ENCODE measurements at regions not wholly inside any gene's neighbourhood (a gene's known extent, or its start where the extent isn't known, plus 50 kb on each side); places are given as distances from the start of the nearest gene placed in this dataset.

DNA sequence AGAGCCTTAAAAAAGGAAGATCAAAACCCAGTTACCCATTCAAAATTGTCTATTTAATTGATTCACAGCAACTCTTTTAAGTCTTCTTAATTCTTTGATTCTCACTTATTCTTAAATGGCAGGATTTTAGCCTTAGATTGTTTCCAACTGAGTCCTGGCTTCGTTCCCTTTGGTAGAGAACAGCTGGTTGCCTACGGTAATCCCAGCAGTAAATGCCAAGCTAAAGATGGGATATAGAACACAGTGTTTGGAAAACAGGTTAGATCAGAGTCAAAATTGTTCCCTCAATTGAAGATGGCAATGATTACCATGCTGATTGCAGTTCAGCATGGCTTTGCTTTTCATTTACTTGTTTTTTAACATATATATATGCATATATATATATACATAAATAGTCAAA is 300.9 kb downstream of the PYDC2 start:
- Mint-ChIP-seq H3K36me3 (no peaks in the 10 kb centered on the region), H3K9me3 (peaks cover 0 to 22% (median 0%) of the 10 kb centered on the region in 5 donors), H3K27ac (no peak overlapping the region), H3K4me1 (no peaks in the 10 kb centered on the region), H3K4me3 (no peak overlapping the region), H3K27me3 (no peaks in the 10 kb centered on the region)
- Histone ChIP-seq H3K9me3 (ENCODE audit: low read length) (no peaks in the 10 kb centered on the region), H3K27me3 (ENCODE audit: insufficient read depth, low read length, poor library complexity, severe bottlenecking) (no peaks in the 10 kb centered on the region), H3K27ac (ENCODE audit: low read depth, low read length) (no peak overlapping the region), H3K4me1 (ENCODE audit: insufficient read depth, low read length) (no peaks in the 10 kb centered on the region), H3K36me3 (ENCODE audit: insufficient read depth, low read length) (no peaks in the 10 kb centered on the region), H3K4me3 (ENCODE audit: low read length) (no peak overlapping the region)
- CTCF ChIA-PET, result no interaction called here
- DNase-seq, result no peak
- POLR2A ChIA-PET, result no interaction called here

- Histone ChIP-seq H3K4me1 (ENCODE audit: insufficient read depth, low read length) (no peaks in the 10 kb centered on the region), H3K27ac (ENCODE audit: low read depth, low read length) (no peak overlapping the region), H3K4me3 (ENCODE audit: low read length) (no peak overlapping the region), H3K36me3 (ENCODE audit: insufficient read depth, low read length) (no peaks in the 10 kb centered on the region), H3K9me3 (ENCODE audit: low read length) (no peaks in the 10 kb centered on the region), H3K27me3 (ENCODE audit: insufficient read depth, low read length, poor library complexity, severe bottlenecking) (no peaks in the 10 kb centered on the region)
- no peaks in the 10 kb centered on the region for H3K36me3 Mint-ChIP-seq
- ChIA-PET POLR2A (no interaction called here), CTCF (no interaction called here)
- DNase-seq, result no peak
- no peak overlapping the region for H3K4me3 Mint-ChIP-seq
- no peaks in the 10 kb centered on the region for H3K4me1 Mint-ChIP-seq
- peaks cover 0 to 27% (median 2%) of the 10 kb centered on the region in 5 donors for H3K9me3 Mint-ChIP-seq
- no peak overlapping the region for H3K27ac Mint-ChIP-seq
- no peaks in the 10 kb centered on the region for H3K27me3 Mint-ChIP-seq
Measured at GRCh38 chr3:191762323-191762960, 301.5 kb downstream of the PYDC2 start.

- Mint-ChIP-seq H3K27me3 (no peaks in the 10 kb centered on the region), H3K36me3 (no peaks in the 10 kb centered on the region), H3K27ac (no peak overlapping the region), H3K4me3 (no peak overlapping the region), H3K9me3 (peaks cover 2 to 33% (median 8%) of the 10 kb centered on the region in 5 donors), H3K4me1 (no peaks in the 10 kb centered on the region)
- H3K27ac ChIP-seq (ENCODE audit: low read depth, low read length), result no peak overlapping the region
- H3K4me3 ChIP-seq (ENCODE audit: low read length), result no peak overlapping the region
- no peaks in the 10 kb centered on the region for H3K36me3 ChIP-seq (ENCODE audit: insufficient read depth, low read length)
- ChIA-PET CTCF (no interaction called here), POLR2A (no interaction called here)
- H3K9me3 ChIP-seq (ENCODE audit: low read length), result no peaks in the 10 kb centered on the region
- no peak for DNase-seq
- H3K4me1 ChIP-seq (ENCODE audit: insufficient read depth, low read length), result no peaks in the 10 kb centered on the region
- no peaks in the 10 kb centered on the region for H3K27me3 ChIP-seq (ENCODE audit: insufficient read depth, low read length, poor library complexity, severe bottlenecking)
Measured at GRCh38 chr3:191768421-191768820, 307.5 kb downstream of the PYDC2 start.

- Histone ChIP-seq H3K27ac (ENCODE audit: low read depth, low read length) (no peak overlapping the region), H3K4me3 (ENCODE audit: low read length) (no peak overlapping the region), H3K27me3 (ENCODE audit: insufficient read depth, low read length, poor library complexity, severe bottlenecking) (no peaks in the 10 kb centered on the region), H3K4me1 (ENCODE audit: insufficient read depth, low read length) (no peaks in the 10 kb centered on the region), H3K9me3 (ENCODE audit: low read length) (no peaks in the 10 kb centered on the region), H3K36me3 (ENCODE audit: insufficient read depth, low read length) (no peaks in the 10 kb centered on the region)
- ChIA-PET POLR2A (no interaction called here), CTCF (no interaction called here)
- Mint-ChIP-seq H3K4me3 (no peak overlapping the region), H3K4me1 (no peaks in the 10 kb centered on the region), H3K9me3 (peaks cover 2 to 40% (median 12%) of the 10 kb centered on the region in 5 donors), H3K36me3 (no peaks in the 10 kb centered on the region), H3K27me3 (no peaks in the 10 kb centered on the region), H3K27ac (no peak overlapping the region)
- DNase-seq, result no peak
Measured at GRCh38 chr3:191770541-191770940, 309.6 kb downstream of the PYDC2 start.

DNA sequence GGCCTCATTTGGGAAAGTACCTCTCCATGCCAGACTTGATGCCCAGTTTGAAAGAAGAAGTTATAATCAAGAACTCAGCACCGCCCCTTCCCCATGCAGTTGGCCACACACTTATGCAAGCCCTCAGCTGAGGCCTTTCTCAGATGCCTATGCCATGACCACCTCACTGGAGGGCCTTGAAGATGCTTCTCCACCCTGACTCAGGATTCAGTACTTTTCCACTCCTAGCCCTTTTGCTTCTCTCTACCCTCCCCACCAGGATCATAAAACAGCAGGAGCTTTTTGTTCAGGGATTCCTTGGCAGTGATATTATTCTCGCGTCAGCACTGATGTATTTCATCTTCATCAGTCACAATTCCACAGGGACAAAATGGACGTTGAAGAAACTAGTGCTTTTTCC is 313.5 kb downstream of the PYDC2 start:
- H3K4me1 Mint-ChIP-seq, result no peaks in the 10 kb centered on the region
- Histone ChIP-seq H3K27me3 (ENCODE audit: insufficient read depth, low read length, poor library complexity, severe bottlenecking) (no peaks in the 10 kb centered on the region), H3K4me3 (ENCODE audit: low read length) (no peak overlapping the region), H3K4me1 (ENCODE audit: insufficient read depth, low read length) (no peaks in the 10 kb centered on the region), H3K27ac (ENCODE audit: low read depth, low read length) (no peak overlapping the region), H3K9me3 (ENCODE audit: low read length) (no peaks in the 10 kb centered on the region), H3K36me3 (ENCODE audit: insufficient read depth, low read length) (no peaks in the 10 kb centered on the region)
- H3K36me3 Mint-ChIP-seq, result no peaks in the 10 kb centered on the region
- H3K4me3 Mint-ChIP-seq, result no peak overlapping the region
- no peaks in the 10 kb centered on the region for H3K27me3 Mint-ChIP-seq
- H3K27ac Mint-ChIP-seq, result no peak overlapping the region
- POLR2A ChIA-PET, result no interaction called here
- H3K9me3 Mint-ChIP-seq, result peaks cover under 1 to 27% (median 11%) of the 10 kb centered on the region in 5 donors
- CTCF ChIA-PET, result no interaction called here
- no peak for DNase-seq

- no peaks in the 10 kb centered on the region for H3K4me1 Mint-ChIP-seq
- no peak overlapping the region for H3K27ac ChIP-seq (ENCODE audit: low read depth, low read length)
- H3K4me1 ChIP-seq (ENCODE audit: insufficient read depth, low read length), result no peaks in the 10 kb centered on the region
- no peak overlapping the region for H3K4me3 Mint-ChIP-seq
- H3K36me3 ChIP-seq (ENCODE audit: insufficient read depth, low read length), result no peaks in the 10 kb centered on the region
- H3K36me3 Mint-ChIP-seq, result no peaks in the 10 kb centered on the region
- H3K9me3 Mint-ChIP-seq, result peaks cover 0 to 29% (median 8%) of the 10 kb centered on the region in 5 donors
- POLR2A ChIA-PET, result no interaction called here
- no peak for DNase-seq
- H3K27me3 ChIP-seq (ENCODE audit: insufficient read depth, low read length, poor library complexity, severe bottlenecking), result no peaks in the 10 kb centered on the region
- H3K4me3 ChIP-seq (ENCODE audit: low read length), result no peak overlapping the region
- H3K27me3 Mint-ChIP-seq, result no peaks in the 10 kb centered on the region
- H3K27ac Mint-ChIP-seq, result no peak overlapping the region
- H3K9me3 ChIP-seq (ENCODE audit: low read length), result no peaks in the 10 kb centered on the region
- CTCF ChIA-PET, result no interaction called here
Measured at GRCh38 chr3:191775451-191776233, 314.7 kb downstream of the PYDC2 start.

- Mint-ChIP-seq H3K4me3 (no peak overlapping the region), H3K27me3 (peaks cover 0 to 1% of the 10 kb centered on the region in 2 donors), H3K4me1 (no peaks in the 10 kb centered on the region), H3K27ac (no peak overlapping the region), H3K36me3 (no peaks in the 10 kb centered on the region), H3K9me3 (peaks cover 0 to 37% (median 9%) of the 10 kb centered on the region in 5 donors)
- Histone ChIP-seq H3K9me3 (ENCODE audit: low read length) (no peaks in the 10 kb centered on the region), H3K27me3 (ENCODE audit: insufficient read depth, low read length, poor library complexity, severe bottlenecking) (no peaks in the 10 kb centered on the region), H3K4me1 (ENCODE audit: insufficient read depth, low read length) (no peaks in the 10 kb centered on the region), H3K27ac (ENCODE audit: low read depth, low read length) (no peak overlapping the region), H3K4me3 (ENCODE audit: low read length) (no peak overlapping the region), H3K36me3 (ENCODE audit: insufficient read depth, low read length) (no peaks in the 10 kb centered on the region)
- POLR2A ChIA-PET, result no interaction called here
- CTCF ChIA-PET, result no interaction called here
- DNase-seq, result no peak
Measured at GRCh38 chr3:191781044-191781443, 320.1 kb downstream of the PYDC2 start.

DNA sequence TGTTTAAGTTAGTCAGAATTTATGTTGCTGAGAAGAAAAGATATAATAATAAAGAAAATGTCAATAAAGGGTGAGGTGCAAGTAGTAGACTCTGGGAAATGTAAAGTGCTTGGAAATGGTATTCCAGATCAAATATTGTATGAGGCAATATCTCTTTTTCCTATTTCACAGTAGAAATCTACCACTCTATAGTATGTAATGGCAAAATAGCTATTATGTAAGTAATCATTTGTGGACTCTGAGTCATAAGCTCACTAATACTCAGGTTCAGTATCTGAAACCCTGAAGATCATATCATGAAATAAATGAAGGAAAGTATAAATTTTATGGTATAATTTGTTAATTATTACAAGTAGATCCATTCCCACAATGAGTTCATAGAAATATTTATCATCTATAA is 322.1 kb downstream of the PYDC2 start:
- Mint-ChIP-seq H3K27me3 (peaks cover 0 to 1% of the 10 kb centered on the region in 2 donors), H3K4me3 (no peak overlapping the region), H3K36me3 (no peaks in the 10 kb centered on the region), H3K27ac (no peak overlapping the region), H3K4me1 (no peaks in the 10 kb centered on the region), H3K9me3 (peaks cover 0 to 34% (median 4%) of the 10 kb centered on the region in 5 donors)
- H3K27ac ChIP-seq (ENCODE audit: low read depth, low read length), result no peak overlapping the region
- ChIA-PET POLR2A (no interaction called here), CTCF (no interaction called here)
- no peak for DNase-seq
- H3K9me3 ChIP-seq (ENCODE audit: low read length), result no peaks in the 10 kb centered on the region
- H3K27me3 ChIP-seq (ENCODE audit: insufficient read depth, low read length, poor library complexity, severe bottlenecking), result no peaks in the 10 kb centered on the region
- H3K4me1 ChIP-seq (ENCODE audit: insufficient read depth, low read length), result no peaks in the 10 kb centered on the region
- no peak overlapping the region for H3K4me3 ChIP-seq (ENCODE audit: low read length)
- H3K36me3 ChIP-seq (ENCODE audit: insufficient read depth, low read length), result no peaks in the 10 kb centered on the region

Data from CD8-positive, alpha-beta memory T cell (primary cell).